NCI-H524 treated with DMSO at 0.1 percent for 48 hours (cell line): ENCODE measurements at regions not wholly inside any gene's neighbourhood (a gene's known extent, or its start where the extent isn't known, plus 50 kb on each side); places are given as distances from the start of the nearest gene placed in this dataset.
"Not testable (repeated sequence)": the region's sequence is repeated elsewhere in the genome, so short reads cannot be mapped to it uniquely, and the experiment has no call there.

Experiments used
- DNase-seq: peaks from one replicate; lab custom pipeline; 2025; lab: John Stamatoyannopoulos, UW

- DNase-seq, result no peak
Observed at GRCh38 chr2:67103157-67103556, 294.0 kb upstream of the ETAA1 start.

GRCh38 chr2:67108231-67108630 is 288.9 kb upstream of the ETAA1 start:
- no peak for DNase-seq

GRCh38 chr2:67124531-67124930 is 272.6 kb upstream of the ETAA1 start:
- no peak for DNase-seq

- no peak for DNase-seq
Observed at GRCh38 chr2:67130531-67131256, 266.4 kb upstream of the ETAA1 start.

- DNase-seq, result no peak
Observed at GRCh38 chr2:67131257-67131609, 265.9 kb upstream of the ETAA1 start.

- DNase-seq, result not testable (repeated sequence)
Observed at GRCh38 chr2:67132441-67132940, 264.6 kb upstream of the ETAA1 start.

- no peak for DNase-seq
Observed at GRCh38 chr2:67135208-67135607, 261.9 kb upstream of the ETAA1 start.

GRCh38 chr2:67137699-67138098 is 259.4 kb upstream of the ETAA1 start:
- no peak for DNase-seq

GRCh38 chr2:67142071-67142470 is 255.1 kb upstream of the ETAA1 start:
- no peak for DNase-seq

GRCh38 chr2:67142741-67143140 is 254.4 kb upstream of the ETAA1 start:
- DNase-seq, result no peak

- DNase-seq, result no peak
Observed at GRCh38 chr2:67145851-67146250, 251.3 kb upstream of the ETAA1 start.

- no peak for DNase-seq
Observed at GRCh38 chr2:67156796-67157195, 240.3 kb upstream of the ETAA1 start.

GRCh38 chr2:67158718-67159117 is 238.4 kb upstream of the ETAA1 start:
- DNase-seq, result no peak

GRCh38 chr2:67159929-67160328 is 237.2 kb upstream of the ETAA1 start:
- DNase-seq, result no peak

- DNase-seq, result no peak
Observed at GRCh38 chr2:67164771-67165522, 232.2 kb upstream of the ETAA1 start.

- no peak for DNase-seq
Observed at GRCh38 chr2:67165523-67165990, 231.6 kb upstream of the ETAA1 start.

GRCh38 chr2:67166511-67166910 is 230.6 kb upstream of the ETAA1 start:
- not testable (repeated sequence) for DNase-seq

- DNase-seq, result no peak
Observed at GRCh38 chr2:67169417-67170140, 227.6 kb upstream of the ETAA1 start.

GRCh38 chr2:67179526-67179925 is 217.6 kb upstream of the ETAA1 start:
- no peak for DNase-seq

GRCh38 chr2:67180841-67181240 is 216.3 kb upstream of the ETAA1 start:
- DNase-seq, result no peak

GRCh38 chr2:67182884-67183283 is 214.2 kb upstream of the ETAA1 start:
- no peak for DNase-seq

GRCh38 chr2:67186326-67186725 is 210.8 kb upstream of the ETAA1 start:
- DNase-seq, result no peak

- no peak for DNase-seq
Observed at GRCh38 chr2:67186871-67187270, 210.3 kb upstream of the ETAA1 start.
